ENCODE measurements at regions not wholly inside any gene's neighbourhood (a gene's known extent, or its start where the extent isn't known, plus 50 kb on each side); places are given as distances from the start of the nearest gene placed in this dataset.

- H3K4me3 Mint-ChIP-seq = no peak overlapping the region
- no peak overlapping the region for H4K5ac ChIP-seq (ENCODE audit: insufficient read length, low read depth, low read length)
- no peak for TF ChIP-seq CTCF (conservative IDR thresholded peaks at IDR 0.05)
- H4K91ac ChIP-seq (ENCODE audit: insufficient read length, low read depth, low read length) = no peak overlapping the region
- no peaks in the 10 kb centered on the region for H3K79me2 ChIP-seq (ENCODE audit: insufficient read depth, low read length)
- H2BK120ac ChIP-seq (ENCODE audit: low read depth, low read length, poor library complexity, severe bottlenecking) = no peak overlapping the region
- WGBS (ENCODE audit: extremely low coverage, insufficient read length, low lambda C conversion rate) = no CpG with 5 or more reads among the region's 3 CpGs
- H3K4me1 Mint-ChIP-seq = peaks cover 10 to 14% of the 10 kb centered on the region in 2 experiments
- no peaks in the 10 kb centered on the region for H3K79me1 ChIP-seq (ENCODE audit: insufficient read depth, low read depth, low read length, poor library complexity, severe bottlenecking)
- no peak overlapping the region for H2BK12ac ChIP-seq (ENCODE audit: insufficient read length, low read depth, low read length)
- no peaks in the 10 kb centered on the region for H3K23me2 ChIP-seq (ENCODE audit: insufficient read length, low read depth, low read length, poor library complexity, severe bottlenecking)
- no peak overlapping the region for H2AFZ ChIP-seq (ENCODE audit: low read length)
- no peak overlapping the region for H2BK5ac ChIP-seq (ENCODE audit: insufficient read length, low read length)
- H3K4me1 ChIP-seq (ENCODE audit: insufficient read depth, low read length) = no peaks in the 10 kb centered on the region; the same call in 1 of the 2 replicates
- no peak overlapping the region for H2AK5ac ChIP-seq (ENCODE audit: insufficient read length, low read length)
- DNase-seq = no peak
- H3T11ph ChIP-seq (ENCODE audit: low read length) = no peak overlapping the region
- no peaks in the 10 kb centered on the region for H3K27me3 Mint-ChIP-seq (ENCODE audit: low read depth)
- H3K18ac ChIP-seq (ENCODE audit: insufficient read length, low read depth, low read length) = no peak overlapping the region
- no peak overlapping the region for H3K14ac ChIP-seq (ENCODE audit: insufficient read depth, low read length)
- H3K27me3 ChIP-seq (ENCODE audit: insufficient read depth, low read length) = no peaks in the 10 kb centered on the region
- H3K4me2 ChIP-seq (ENCODE audit: insufficient read depth, insufficient read length, low read length) = no peak overlapping the region
- H3K9ac ChIP-seq (ENCODE audit: extremely low read depth, insufficient read length, low read length) = no peak overlapping the region
- H3K36me3 Mint-ChIP-seq (ENCODE audit: insufficient read depth in 1 of 3, low read depth in 3 of 3) = no peaks in the 10 kb centered on the region
- no peak overlapping the region for H3K23ac ChIP-seq (ENCODE audit: insufficient read length, low read depth, low read length)
- H4K20me1 ChIP-seq (ENCODE audit: control insufficient read depth, insufficient read depth, insufficient read length) = no peaks in the 10 kb centered on the region
- H3K27ac Mint-ChIP-seq = no peak overlapping the region
- H3K27ac ChIP-seq (ENCODE audit: insufficient read length, low read depth, low read length) = no peak overlapping the region
- H3K56ac ChIP-seq (ENCODE audit: insufficient read length, low read depth, low read length) = no peak overlapping the region
- H3K9me3 Mint-ChIP-seq = 0 out of 5 replicates have a peak, but pooled peaks cover 4 to 5% of the 10 kb centered on the region in 2 experiments
- H3K4ac ChIP-seq (ENCODE audit: low read depth, low read length) = no peak overlapping the region
- no peak overlapping the region for H2BK20ac ChIP-seq (ENCODE audit: low read depth, low read length, poor library complexity, severe bottlenecking)
- H2BK15ac ChIP-seq (ENCODE audit: low read depth, low read length) = no peak overlapping the region
- no peak overlapping the region for H4K8ac ChIP-seq (replicated peaks; ENCODE audit: insufficient read length, low read depth, low read length)
- H3K9me3 ChIP-seq (ENCODE audit: control insufficient read depth, low read depth, low read length) = no peaks in the 10 kb centered on the region
Measured at GRCh38 chr2:42117182-42117579, 52.0 kb upstream of the EML4 start.

All from H9 (cell line).